ENCODE measurements at regions not wholly inside any gene's neighbourhood (a gene's known extent, or its start where the extent isn't known, plus 50 kb on each side); places are given as distances from the start of the nearest gene placed in this dataset.
"Not testable (repeated sequence)": the region's sequence is repeated elsewhere in the genome, so short reads cannot be mapped to it uniquely, and the experiment has no call there.

GRCh38 chr6:78807655-78808355, 59.5 kb upstream of the IRAK1BP1 start:
- ChIA-PET POLR2A (interaction anchor here (0.6 kb wide), 1 partner anchor 1409 kb away, joined by 3 read pairs; no protein-coding TSS in a partner anchor), CTCF (ENCODE audit: low intra/inter-chr PET ratio) (interaction anchor here (0.7 kb wide), 1 partner anchor 989 kb away, joined by 4 read pairs; no protein-coding TSS in a partner anchor)
- H3K9me3 ChIP-seq (replicated peaks; ENCODE audit: control insufficient read depth, insufficient read depth, low read depth, low read length); H4K20me1 ChIP-seq (replicated peaks; ENCODE audit: control insufficient read depth, insufficient read depth, low read length); H3K27me3 ChIP-seq (ENCODE audit: control insufficient read depth in 2 of 2, insufficient read depth in 2 of 2, low read length in 2 of 2); in situ Hi-C loops (cut with MboI); H3K79me2 ChIP-seq (ENCODE audit: control insufficient read depth, insufficient read depth, low read length); H3K4me3 ChIP-seq; BruUV-seq (replicated peaks); H2AFZ ChIP-seq (ENCODE audit: low read depth, low read length); H3K27ac ChIP-seq (ENCODE audit: extremely low read depth, low read depth, low read length); H3K9me1 ChIP-seq (ENCODE audit: control insufficient read depth, insufficient read depth, low read length); FAIRE-seq; H3K4me1 ChIP-seq (replicated peaks in 1 of 2; ENCODE audit: control insufficient read depth in 2 of 2, insufficient read depth in 2 of 2, low read length in 2 of 2); H3K36me3 ChIP-seq (ENCODE audit: control insufficient read depth, insufficient read depth, low read length); ATAC-seq; H3K4me2 ChIP-seq (ENCODE audit: insufficient read depth, low read length); intact Hi-C loops (cut with micrococcal nuclease); DNase-seq (ENCODE audit: extremely low read depth in 1 of 4, low spot score in 3 of 4); H3K9ac ChIP-seq (ENCODE audit: insufficient read depth in 1 of 2, low read depth in 2 of 2, low read length in 2 of 2): not testable (repeated sequence)
- WGBS (ENCODE audit: insufficient coverage, low coverage, missing lambda C conversion rate), result under 1% methylated on average over 10 of the region's 10 CpGs

DNA sequence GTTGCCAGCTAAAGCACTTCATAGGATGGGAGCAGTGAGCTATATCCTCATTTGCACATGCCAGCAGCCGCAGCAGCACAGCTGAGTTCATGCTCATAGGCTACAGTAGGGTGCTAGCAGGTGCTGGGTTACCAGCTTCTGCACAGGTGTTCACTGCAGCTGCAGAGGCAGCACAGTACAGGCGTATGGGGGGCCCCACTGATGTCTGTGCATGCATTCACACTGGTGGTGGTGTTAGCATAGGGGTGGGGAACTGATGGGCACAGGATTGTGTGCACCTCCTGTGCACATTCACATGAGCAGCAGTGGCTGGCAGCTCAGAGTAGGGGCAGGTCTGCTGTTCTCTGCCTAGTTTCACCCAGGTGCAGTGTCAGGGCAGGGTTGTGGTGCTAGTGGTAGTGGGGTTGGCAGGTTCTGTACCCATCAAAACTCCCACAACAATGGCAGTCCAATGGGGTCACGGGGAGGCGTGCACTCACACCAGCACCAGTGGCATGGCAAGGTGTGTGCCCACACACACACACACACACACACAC, 58.9 kb upstream of the IRAK1BP1 start:
- ATAC-seq (no peak), FAIRE-seq (no peak), DNase-seq (ENCODE audit: extremely low read depth in 1 of 4, low spot score in 3 of 4) (no peak)
- H3K79me2 ChIP-seq (ENCODE audit: control insufficient read depth, insufficient read depth, low read length), result no peaks in the 10 kb centered on the region
- intact Hi-C loops (cut with micrococcal nuclease), result no loop called here
- no peaks in the 10 kb centered on the region for H3K9me3 ChIP-seq (replicated peaks; ENCODE audit: control insufficient read depth, insufficient read depth, low read depth, low read length)
- H3K9ac ChIP-seq (ENCODE audit: insufficient read depth in 1 of 2, low read depth in 2 of 2, low read length in 2 of 2), result no peak overlapping the region
- no peak overlapping the region for H3K4me2 ChIP-seq (ENCODE audit: insufficient read depth, low read length)
- no peaks in the 10 kb centered on the region for H3K36me3 ChIP-seq (ENCODE audit: control insufficient read depth, insufficient read depth, low read length)
- BruUV-seq (replicated peaks), result no TSS peak
- no peaks in the 10 kb centered on the region for H3K27me3 ChIP-seq (ENCODE audit: control insufficient read depth in 2 of 2, insufficient read depth in 2 of 2, low read length in 2 of 2)
- no peaks in the 10 kb centered on the region for H3K4me1 ChIP-seq (replicated peaks in 1 of 2; ENCODE audit: control insufficient read depth in 2 of 2, insufficient read depth in 2 of 2, low read length in 2 of 2)
- no peak overlapping the region for H3K4me3 ChIP-seq
- no peak overlapping the region for H3K27ac ChIP-seq (ENCODE audit: extremely low read depth, low read depth, low read length)
- H2AFZ ChIP-seq (ENCODE audit: low read depth, low read length), result no peak overlapping the region
- ChIA-PET POLR2A (interaction anchor here (0.6 kb wide), 1 partner anchor 1409 kb away, joined by 3 read pairs; no protein-coding TSS in a partner anchor), CTCF (ENCODE audit: low intra/inter-chr PET ratio) (interaction anchor here (0.7 kb wide), 1 partner anchor 989 kb away, joined by 4 read pairs; no protein-coding TSS in a partner anchor)
- 0% methylated on average over 4 of the region's 4 CpGs for WGBS (ENCODE audit: insufficient coverage, low coverage, missing lambda C conversion rate)
- in situ Hi-C loops (cut with MboI), result no loop called here
- H3K9me1 ChIP-seq (ENCODE audit: control insufficient read depth, insufficient read depth, low read length), result no peaks in the 10 kb centered on the region
- H4K20me1 ChIP-seq (replicated peaks; ENCODE audit: control insufficient read depth, insufficient read depth, low read length), result no peaks in the 10 kb centered on the region
- TF ChIP-seq BCOR (IDR thresholded peaks at IDR 0.05) (no peak), CHD7 (IDR thresholded peaks at IDR 0.05; ENCODE audit: low read depth, low read length) (no peak), SIN3B (IDR thresholded peaks at IDR 0.05; ENCODE audit: low read depth) (no peak)

All from K562 (cell line).